RCC 7860 (cell line): ENCODE measurements at regions not wholly inside any gene's neighbourhood (a gene's known extent, or its start where the extent isn't known, plus 50 kb on each side); places are given as distances from the start of the nearest gene placed in this dataset.
A peak's percentile ranks its signal among the peaks of the same experiment; 100 is the strongest.
"Not testable (repeated sequence)": the region's sequence is repeated elsewhere in the genome, so short reads cannot be mapped to it uniquely, and the experiment has no call there.

Experiments
- DNase-seq: peaks from one replicate; pipeline ENCODE4 v3.0.0-alpha.2; 2015; ENCODE audit warnings: low spot score
- FAIRE-seq: peaks from 2 replicates; lab custom pipeline; 2012; peaks lifted over from hg19 to GRCh38; lab: Jason Lieb, UNC

- FAIRE-seq, result no peak
- no peak for DNase-seq
Measured at GRCh38 chr9:120338340-120338739, 241.6 kb downstream of the CDK5RAP2 start.

GRCh38 chr9:120337131-120337530 is 242.8 kb downstream of the CDK5RAP2 start:
- DNase-seq (no peak), FAIRE-seq (no peak)

GRCh38 chr9:120336753-120337090 is 243.2 kb downstream of the CDK5RAP2 start:
- DNase-seq, result no peak
- no peak for FAIRE-seq

- DNase-seq, result no peak
- FAIRE-seq, result no peak
Measured at GRCh38 chr9:120336021-120336752, 243.8 kb downstream of the CDK5RAP2 start.

- FAIRE-seq, result peak; percentile 77
- DNase-seq, result peak; percentile 76
Measured at GRCh38 chr9:120331913-120332312, 248.1 kb downstream of the CDK5RAP2 start.

GRCh38 chr9:120330031-120330430 is 249.9 kb downstream of the CDK5RAP2 start:
- no peak for FAIRE-seq
- no peak for DNase-seq

- DNase-seq (no peak), FAIRE-seq (no peak)
Measured at GRCh38 chr9:120327322-120327721, 252.6 kb downstream of the CDK5RAP2 start.

GRCh38 chr9:120326049-120326693 is 253.8 kb downstream of the CDK5RAP2 start:
- FAIRE-seq (no peak), DNase-seq (no peak)

- FAIRE-seq, result no peak
- DNase-seq, result no peak
Measured at GRCh38 chr9:120324996-120325642, 254.8 kb downstream of the CDK5RAP2 start.

GRCh38 chr9:120324461-120324860 is 255.5 kb downstream of the CDK5RAP2 start:
- DNase-seq (no peak), FAIRE-seq (no peak)

- no peak for FAIRE-seq
Measured at GRCh38 chr9:120323125-120323524, 256.8 kb downstream of the CDK5RAP2 start.

GRCh38 chr9:120319452-120319851 is 260.5 kb downstream of the CDK5RAP2 start:
- no peak for FAIRE-seq
- DNase-seq, result no peak

More at GRCh38 chr9:120323125-120323524, 256.8 kb downstream of the CDK5RAP2 start:
- DNase-seq, result no peak

- FAIRE-seq (no peak), DNase-seq (no peak)
Measured at GRCh38 chr9:120315154-120315553, 264.8 kb downstream of the CDK5RAP2 start.

- FAIRE-seq (no peak), DNase-seq (no peak)
Measured at GRCh38 chr9:120312031-120312430, 267.9 kb downstream of the CDK5RAP2 start.

GRCh38 chr9:120310035-120310434 is 269.9 kb downstream of the CDK5RAP2 start:
- FAIRE-seq, result no peak
- DNase-seq, result no peak

- FAIRE-seq, result no peak
- DNase-seq, result no peak
Measured at GRCh38 chr9:120308495-120308894, 271.5 kb downstream of the CDK5RAP2 start.

- FAIRE-seq (no peak), DNase-seq (no peak)
Measured at GRCh38 chr9:120307599-120307998, 272.4 kb downstream of the CDK5RAP2 start.

GRCh38 chr9:120306561-120306960 is 273.4 kb downstream of the CDK5RAP2 start:
- DNase-seq (no peak), FAIRE-seq (no peak)

GRCh38 chr9:120306088-120306487 is 273.9 kb downstream of the CDK5RAP2 start:
- DNase-seq (no peak), FAIRE-seq (no peak)

GRCh38 chr9:120304896-120305295 is 275.1 kb downstream of the CDK5RAP2 start:
- FAIRE-seq, DNase-seq: not testable (repeated sequence)

- FAIRE-seq (no peak), DNase-seq (no peak)
Measured at GRCh38 chr9:120303519-120303918, 276.4 kb downstream of the CDK5RAP2 start.

GRCh38 chr9:120299785-120300184 is 280.2 kb downstream of the CDK5RAP2 start:
- FAIRE-seq, result no peak
- no peak for DNase-seq
